Lower lobe of right lung (tissue), 2 donors: ENCODE measurements at regions not wholly inside any gene's neighbourhood (a gene's known extent, or its start where the extent isn't known, plus 50 kb on each side); places are given as distances from the start of the nearest gene placed in this dataset.

Source experiments
- ATAC-seq, 2 donors: fragments of 200-7000 bp; cut with Tn5 transposase; one replicate each; pipeline ENCODE4 v1.9.1; 2020 to 2022; ENCODE audit warnings: mild to moderate bottlenecking in 2 of 2, moderate library complexity in 2 of 2
- DNase-seq: peaks from one replicate; pipeline ENCODE4 v3.0.0-alpha.2; 2020
- H3K27ac ChIP-seq: fragments of 200-600 bp; one replicate; pipeline ENCODE4 v1.8.0; 2022
- H3K27me3 ChIP-seq: fragments of 200-600 bp; one replicate; pipeline ENCODE4 v1.8.0; 2022; ENCODE audit warnings: low read depth
- H3K36me3 ChIP-seq: fragments of 200-600 bp; one replicate; pipeline ENCODE4 v1.8.0; 2022; ENCODE audit warnings: mild to moderate bottlenecking
- H3K4me1 ChIP-seq: fragments of 200-600 bp; one replicate; pipeline ENCODE4 v1.8.0; 2022
- H3K4me3 ChIP-seq: fragments of 200-600 bp; one replicate; pipeline ENCODE4 v1.8.0; 2022; ENCODE audit warnings: mild to moderate bottlenecking
- H3K9me3 ChIP-seq: fragments of 200-600 bp; one replicate; pipeline ENCODE4 v1.8.0; 2022
- CTCF ChIP-seq: fragments of 200-600 bp; IDR thresholded peaks from one replicate; pipeline ENCODE4 v1.8.0; 2022; ENCODE audit warnings: antibody characterized with exemption, mild to moderate bottlenecking
- intact Hi-C: fragments of 100-400 bp; cut with DNase I; formaldehyde crosslinking; loops from one replicate; pipeline ENCODE4 v1.11.0; 2022
- donor health status: DM: no; HTN: yes; CAD: no; lungs with severe emphysema.

GRCh38 chr15:98433856-98434255 is 214.5 kb upstream of the IGF1R start:
- Histone ChIP-seq H3K27me3 (peaks cover 14% of the 10 kb centered on the region), H3K4me1 (no peaks in the 10 kb centered on the region), H3K4me3 (no peak overlapping the region), H3K9me3 (no peaks in the 10 kb centered on the region), H3K36me3 (no peaks in the 10 kb centered on the region), H3K27ac (no peak overlapping the region)
- DNase-seq: no peak
- intact Hi-C loops: no loop called here
- ATAC-seq: no peak
- TF ChIP-seq CTCF: no peak

- no peak for TF ChIP-seq CTCF
- intact Hi-C loops: no loop called here
These were observed 210.6 kb upstream of the IGF1R start for GRCh38 chr15:98437752-98438151.

GRCh38 chr15:98438326-98438725 is 210.0 kb upstream of the IGF1R start:
- no peak overlapping the region for H3K4me3 ChIP-seq
- no peaks in the 10 kb centered on the region for H3K9me3 ChIP-seq
- intact Hi-C loops: no loop called here
- H3K27me3 ChIP-seq: peaks cover 8% of the 10 kb centered on the region
- no peak for TF ChIP-seq CTCF
- no peaks in the 10 kb centered on the region for H3K36me3 ChIP-seq
- DNase-seq (no peak), ATAC-seq (peak in 1 of 2 donors; percentile 10)
- H3K4me1 ChIP-seq: no peaks in the 10 kb centered on the region
- H3K27ac ChIP-seq: no peak overlapping the region

More at GRCh38 chr15:98437752-98438151, 210.6 kb upstream of the IGF1R start:
- Histone ChIP-seq H3K9me3 (no peaks in the 10 kb centered on the region), H3K4me3 (no peak overlapping the region), H3K4me1 (no peaks in the 10 kb centered on the region), H3K36me3 (no peaks in the 10 kb centered on the region), H3K27me3 (peaks cover 9% of the 10 kb centered on the region), H3K27ac (no peak overlapping the region)
- no peak for ATAC-seq
- DNase-seq: no peak

GRCh38 chr15:98438907-98439306 is 209.4 kb upstream of the IGF1R start:
- Histone ChIP-seq H3K36me3 (no peaks in the 10 kb centered on the region), H3K9me3 (no peaks in the 10 kb centered on the region), H3K4me1 (no peaks in the 10 kb centered on the region), H3K27me3 (peaks cover 7% of the 10 kb centered on the region), H3K27ac (no peak overlapping the region), H3K4me3 (no peak overlapping the region)
- intact Hi-C loops: no loop called here
- DNase-seq (no peak), ATAC-seq (no peak)
- TF ChIP-seq CTCF: no peak

- ATAC-seq: no peak
- intact Hi-C loops: no loop called here
- Histone ChIP-seq H3K4me3 (no peak overlapping the region), H3K4me1 (no peaks in the 10 kb centered on the region), H3K27ac (no peak overlapping the region), H3K9me3 (no peaks in the 10 kb centered on the region), H3K27me3 (peaks cover 12% of the 10 kb centered on the region), H3K36me3 (no peaks in the 10 kb centered on the region)
- no peak for DNase-seq
- no peak for TF ChIP-seq CTCF
These were observed 208.8 kb upstream of the IGF1R start for GRCh38 chr15:98439523-98439942.

- intact Hi-C loops: no loop called here
- H3K36me3 ChIP-seq: no peaks in the 10 kb centered on the region
- DNase-seq: no peak
- no peak for TF ChIP-seq CTCF
- no peak overlapping the region for H3K4me3 ChIP-seq
- no peaks in the 10 kb centered on the region for H3K4me1 ChIP-seq
- no peak overlapping the region for H3K27ac ChIP-seq
- H3K27me3 ChIP-seq: peaks cover 15% of the 10 kb centered on the region
- no peak for ATAC-seq
- no peaks in the 10 kb centered on the region for H3K9me3 ChIP-seq
These were observed 207.4 kb upstream of the IGF1R start for GRCh38 chr15:98440917-98441316.
